ENCODE measurements at regions not wholly inside any gene's neighbourhood (a gene's known extent, or its start where the extent isn't known, plus 50 kb on each side); places are given as distances from the start of the nearest gene placed in this dataset.

- TF ChIP-seq, protein P1, sequence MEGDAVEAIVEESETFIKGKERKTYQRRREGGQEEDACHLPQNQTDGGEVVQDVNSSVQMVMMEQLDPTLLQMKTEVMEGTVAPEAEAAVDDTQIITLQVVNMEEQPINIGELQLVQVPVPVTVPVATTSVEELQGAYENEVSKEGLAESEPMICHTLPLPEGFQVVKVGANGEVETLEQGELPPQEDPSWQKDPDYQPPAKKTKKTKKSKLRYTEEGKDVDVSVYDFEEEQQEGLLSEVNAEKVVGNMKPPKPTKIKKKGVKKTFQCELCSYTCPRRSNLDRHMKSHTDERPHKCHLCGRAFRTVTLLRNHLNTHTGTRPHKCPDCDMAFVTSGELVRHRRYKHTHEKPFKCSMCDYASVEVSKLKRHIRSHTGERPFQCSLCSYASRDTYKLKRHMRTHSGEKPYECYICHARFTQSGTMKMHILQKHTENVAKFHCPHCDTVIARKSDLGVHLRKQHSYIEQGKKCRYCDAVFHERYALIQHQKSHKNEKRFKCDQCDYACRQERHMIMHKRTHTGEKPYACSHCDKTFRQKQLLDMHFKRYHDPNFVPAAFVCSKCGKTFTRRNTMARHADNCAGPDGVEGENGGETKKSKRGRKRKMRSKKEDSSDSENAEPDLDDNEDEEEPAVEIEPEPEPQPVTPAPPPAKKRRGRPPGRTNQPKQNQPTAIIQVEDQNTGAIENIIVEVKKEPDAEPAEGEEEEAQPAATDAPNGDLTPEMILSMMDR (IDR thresholded peaks at IDR 0.05) = no peak
- no peak for TF ChIP-seq POLR2AphosphoS5 (IDR thresholded peaks at IDR 0.05)
Measured at GRCh38 chr22:27635435-27635834, 166.1 kb downstream of the MN1 start.

Measured in suprapubic skin (tissue), 3 donors.